HepG2 (cell line): ENCODE measurements at regions not wholly inside any gene's neighbourhood (a gene's known extent, or its start where the extent isn't known, plus 50 kb on each side); places are given as distances from the start of the nearest gene placed in this dataset.
"Not testable (repeated sequence)": the region's sequence is repeated elsewhere in the genome, so short reads cannot be mapped to it uniquely, and the experiment has no call there.

Experiments
- ATAC-seq: fragments of 200-7000 bp; cut with Tn5 transposase; 3 replicates; pipeline ENCODE4 v1.9.1; 2020; ENCODE audit warnings: mild to moderate bottlenecking, moderate library complexity
- BruUV-seq: library from RNA; stranded (reverse); fragments of 400-500 nt; replicated peaks from 2 replicates; lab custom pipeline; 2021; lab: Mats Ljungman, UMichigan
- CTCF ChIA-PET: fragments of 300-600 bp; formaldehyde crosslinking; extraction: SDS; loops from one replicate; lab custom pipeline; 2021; ENCODE audit warnings: low total read pairs, inconsistent platforms, low intra/inter-chr PET ratio; lab: Yijun Ruan, JAX
- POLR2A ChIA-PET: fragments of 350-600 bp; sonication (Branson Sonifier 250); formaldehyde crosslinking; loops from one replicate; lab custom pipeline; 2020; ENCODE audit warnings: antibody characterized with exemption, inconsistent platforms; lab: Yijun Ruan, JAX
- DNase-seq: peaks from one replicate; pipeline ENCODE4 v3.0.0-alpha.2; 2015; ENCODE audit warnings: low spot score
- FAIRE-seq: peaks from 3 replicates; lab custom pipeline; 2011; peaks lifted over from hg19 to GRCh38; lab: Jason Lieb, UNC
- H2AFZ ChIP-seq: one replicate; pipeline ENCODE4 v1.6.1; 2011; ENCODE audit warnings: low read length, inconsistent platforms
- H3K27ac ChIP-seq: fragments of 300-600 bp; 3 replicates; pipeline ENCODE4 v1.8.0; 2011; ENCODE audit warnings: mixed run types, mild to moderate bottlenecking, mixed read lengths, low read length, inconsistent platforms; ENCODE audit not compliant: insufficient read depth; ENCODE audit errors: extremely low read length
- H3K27me3 ChIP-seq, 2 experiments: fragments of 200-600 bp in 1 of 2; 2 replicates in 1 of 2; 3 replicates in 1 of 2; pipeline versions ENCODE4 v1.6.0 to v1.8.0; 2011; ENCODE audit warnings: low read length in 2 of 2, mild to moderate bottlenecking in 2 of 2, moderate library complexity in 2 of 2, inconsistent platforms in 1 of 2; ENCODE audit not compliant: insufficient read depth in 2 of 2, control insufficient read depth in 1 of 2
- H3K36me3 ChIP-seq, 2 experiments: fragments of 200-600 bp in 1 of 2; replicated peaks in 1 of 2; 2 replicates in 1 of 2; 3 replicates in 1 of 2; pipeline versions ENCODE4 v1.5.1 to v1.8.0; 2011; ENCODE audit warnings: low read length in 2 of 2, inconsistent platforms in 1 of 2; ENCODE audit not compliant: insufficient read depth in 2 of 2, control insufficient read depth in 1 of 2
- H3K4me1 ChIP-seq: 2 replicates; pipeline ENCODE4 v1.5.1; 2012; ENCODE audit warnings: low read length, inconsistent platforms; ENCODE audit not compliant: insufficient read depth
- H3K4me2 ChIP-seq: 2 replicates; pipeline ENCODE4 v1.6.0; 2011; ENCODE audit warnings: low read depth, low read length, inconsistent platforms
- H3K4me3 ChIP-seq, 3 experiments: fragments of 200-600 bp in 1 of 3; sonication (generic), shearing (Covaris generic) in 1 of 3; replicated peaks in 1 of 3; 2 replicates each; pipeline ENCODE4 v1.5.1; 2011 to 2016; ENCODE audit warnings: low read length in 3 of 3, inconsistent platforms in 2 of 3, low read depth in 2 of 3, mild to moderate bottlenecking in 2 of 3, control low read depth in 1 of 3, mixed read lengths in 1 of 3; ENCODE audit not compliant: insufficient read depth in 1 of 3
- H3K79me2 ChIP-seq: one replicate; pipeline ENCODE4 v1.6.1; 2011; ENCODE audit warnings: low read length, inconsistent platforms; ENCODE audit not compliant: insufficient read depth
- H3K9ac ChIP-seq: 2 replicates; pipeline ENCODE4 v1.6.0; 2011; ENCODE audit warnings: mild to moderate bottlenecking, low read depth, low read length, inconsistent platforms; ENCODE audit not compliant: insufficient read depth
- H3K9me3 ChIP-seq: 2 replicates; pipeline ENCODE4 v1.5.1; 2012; ENCODE audit warnings: mild to moderate bottlenecking, low read length
- H4K20me1 ChIP-seq: 2 replicates; pipeline ENCODE4 v1.6.0; 2011; ENCODE audit warnings: inconsistent platforms, mild to moderate bottlenecking, low read length, moderate library complexity; ENCODE audit not compliant: insufficient read depth
- TFAP4 ChIP-seq: sonication (generic); IDR thresholded peaks from 2 replicates; pipeline ENCODE4 v1.6.1; 2016; ENCODE audit warnings: low read depth, borderline replicate concordance
- ZBTB37 ChIP-seq: sonication (generic); formaldehyde crosslinking; IDR thresholded peaks from 2 replicates; pipeline ENCODE4 v1.4.0; 2020; ENCODE audit warnings: mild to moderate bottlenecking, missing genetic modification reagents
- ZNF33B ChIP-seq: sonication (generic); formaldehyde crosslinking; IDR thresholded peaks from 2 replicates; pipeline ENCODE4 v1.5.1; 2020; ENCODE audit warnings: mild to moderate bottlenecking, missing genetic modification reagents
- ZNF773 ChIP-seq: sonication (generic); formaldehyde crosslinking; IDR thresholded peaks from 2 replicates; pipeline ENCODE4 v1.4.0; 2020; ENCODE audit warnings: missing genetic modification reagents, borderline replicate concordance
- ZZZ3 ChIP-seq: sonication (generic); formaldehyde crosslinking; IDR thresholded peaks from 2 replicates; pipeline ENCODE4 v1.4.0; 2020; ENCODE audit warnings: missing genetic modification reagents, mild to moderate bottlenecking, borderline replicate concordance
- WGBS: methylation state at CpG from one replicate; pipeline ENCODE4 v1.1.6; 2017; ENCODE audit warnings: low lambda C conversion rate; 5-methylcytosine and 5-hydroxymethylcytosine counted together
- in situ Hi-C: cut with HindIII; loops from 2 replicates; pipeline ENCODE4 v1.10.0; 2017; ENCODE audit warnings: low pct_unique_long_range_greater_than_20kb; ENCODE audit not compliant: extremely low pct_ligation_motif_present
- intact Hi-C: fragments of 100-400 bp; cut with micrococcal nuclease; formaldehyde crosslinking; loops from one replicate; pipeline ENCODE4 v1.10.0; 2022; ENCODE audit not compliant: unreplicated experiment
- TF ChIP-seq, protein P1 (sequence below): sonication (generic); formaldehyde crosslinking; IDR thresholded peaks from 2 replicates; pipeline ENCODE4 v1.9.0; 2021; ENCODE audit warnings: missing genetic modification reagents, mild to moderate bottlenecking, borderline replicate concordance

DNA sequence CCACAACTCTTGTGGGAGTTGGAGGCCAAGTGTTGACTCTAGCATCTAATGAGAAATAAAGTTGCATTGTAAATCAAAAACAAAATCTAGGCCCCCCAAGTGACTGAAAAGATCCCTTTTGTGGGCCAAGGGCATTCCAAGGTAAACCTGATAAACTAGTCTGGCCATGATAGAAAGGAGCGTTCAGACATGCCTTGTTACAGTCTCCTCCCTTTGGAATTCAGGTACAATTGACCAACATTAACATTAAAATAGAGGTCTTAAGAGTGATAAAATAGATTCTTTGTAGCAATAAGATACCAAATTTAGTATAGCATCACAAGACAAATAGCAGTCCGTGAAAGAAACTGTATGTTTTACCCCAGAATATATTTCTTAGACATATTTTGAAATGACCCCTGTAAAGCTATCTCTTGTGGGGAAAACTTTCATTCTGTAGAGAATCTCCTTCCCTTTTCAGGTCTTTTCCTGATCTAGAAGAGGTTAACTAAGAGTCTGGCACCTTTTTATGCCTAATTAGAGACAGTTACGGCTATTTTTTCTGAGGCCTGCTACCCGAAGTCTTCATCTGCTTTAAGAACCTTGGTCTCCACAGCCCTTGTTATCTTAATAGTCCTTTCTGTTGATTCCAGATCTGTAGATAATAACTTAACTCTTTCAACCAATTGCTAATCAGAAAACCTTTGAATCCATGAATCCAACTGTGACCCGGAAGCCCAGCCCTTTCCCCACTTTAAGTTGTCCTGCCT is 495.4 kb upstream of the MMS22L start (continued):
- TF ChIP-seq, protein P1, sequence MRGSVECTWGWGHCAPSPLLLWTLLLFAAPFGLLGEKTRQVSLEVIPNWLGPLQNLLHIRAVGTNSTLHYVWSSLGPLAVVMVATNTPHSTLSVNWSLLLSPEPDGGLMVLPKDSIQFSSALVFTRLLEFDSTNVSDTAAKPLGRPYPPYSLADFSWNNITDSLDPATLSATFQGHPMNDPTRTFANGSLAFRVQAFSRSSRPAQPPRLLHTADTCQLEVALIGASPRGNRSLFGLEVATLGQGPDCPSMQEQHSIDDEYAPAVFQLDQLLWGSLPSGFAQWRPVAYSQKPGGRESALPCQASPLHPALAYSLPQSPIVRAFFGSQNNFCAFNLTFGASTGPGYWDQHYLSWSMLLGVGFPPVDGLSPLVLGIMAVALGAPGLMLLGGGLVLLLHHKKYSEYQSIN (CRISPR knock-in tag): no peak
- TF ChIP-seq ZBTB37 (CRISPR knock-in tag) (no peak), ZZZ3 (CRISPR knock-in tag) (no peak), ZNF33B (no peak), TFAP4 (no peak), ZNF773 (CRISPR knock-in tag) (no peak)

GRCh38 chr6:97779039-97779766 is 496.2 kb upstream of the MMS22L start:
- in situ Hi-C loops, H3K9me3 ChIP-seq, BruUV-seq, H3K27me3 ChIP-seq, H3K36me3 ChIP-seq, intact Hi-C loops, H2AFZ ChIP-seq, H3K79me2 ChIP-seq, H3K4me2 ChIP-seq, H3K9ac ChIP-seq, POLR2A ChIA-PET, H4K20me1 ChIP-seq, H3K4me1 ChIP-seq, ATAC-seq, H3K27ac ChIP-seq, CTCF ChIA-PET, DNase-seq, FAIRE-seq, H3K4me3 ChIP-seq: not testable (repeated sequence)
- WGBS: 1% methylated on average over 5 of the region's 6 CpGs
